ENCODE measurements at regions not wholly inside any gene's neighbourhood (a gene's known extent, or its start where the extent isn't known, plus 50 kb on each side); places are given as distances from the start of the nearest gene placed in this dataset.
A peak's percentile ranks its signal among the peaks of the same experiment; 100 is the strongest.
"Not testable (repeated sequence)": the region's sequence is repeated elsewhere in the genome, so short reads cannot be mapped to it uniquely, and the experiment has no call there.

DNA sequence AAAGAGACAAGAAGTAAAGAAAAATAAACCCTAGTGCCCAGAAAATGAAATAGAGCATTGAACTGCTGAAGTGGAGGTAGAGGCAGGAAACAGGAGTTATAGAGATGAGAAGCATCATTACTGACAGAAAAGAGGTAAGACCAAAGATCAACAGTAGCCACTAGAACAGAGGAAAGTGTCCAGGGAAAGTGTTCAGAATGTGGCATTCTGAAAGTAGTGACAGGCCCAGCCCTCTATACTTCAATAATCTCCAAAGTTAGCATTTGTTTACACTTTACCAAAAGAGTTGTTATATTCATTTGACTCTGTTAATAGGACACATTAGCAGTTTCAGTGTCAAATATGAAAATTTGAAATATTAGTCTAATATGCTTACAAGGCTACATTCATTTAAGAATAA lies 727.1 kb upstream of the NECTIN3 start:
- no peak for DNase-seq

DNA sequence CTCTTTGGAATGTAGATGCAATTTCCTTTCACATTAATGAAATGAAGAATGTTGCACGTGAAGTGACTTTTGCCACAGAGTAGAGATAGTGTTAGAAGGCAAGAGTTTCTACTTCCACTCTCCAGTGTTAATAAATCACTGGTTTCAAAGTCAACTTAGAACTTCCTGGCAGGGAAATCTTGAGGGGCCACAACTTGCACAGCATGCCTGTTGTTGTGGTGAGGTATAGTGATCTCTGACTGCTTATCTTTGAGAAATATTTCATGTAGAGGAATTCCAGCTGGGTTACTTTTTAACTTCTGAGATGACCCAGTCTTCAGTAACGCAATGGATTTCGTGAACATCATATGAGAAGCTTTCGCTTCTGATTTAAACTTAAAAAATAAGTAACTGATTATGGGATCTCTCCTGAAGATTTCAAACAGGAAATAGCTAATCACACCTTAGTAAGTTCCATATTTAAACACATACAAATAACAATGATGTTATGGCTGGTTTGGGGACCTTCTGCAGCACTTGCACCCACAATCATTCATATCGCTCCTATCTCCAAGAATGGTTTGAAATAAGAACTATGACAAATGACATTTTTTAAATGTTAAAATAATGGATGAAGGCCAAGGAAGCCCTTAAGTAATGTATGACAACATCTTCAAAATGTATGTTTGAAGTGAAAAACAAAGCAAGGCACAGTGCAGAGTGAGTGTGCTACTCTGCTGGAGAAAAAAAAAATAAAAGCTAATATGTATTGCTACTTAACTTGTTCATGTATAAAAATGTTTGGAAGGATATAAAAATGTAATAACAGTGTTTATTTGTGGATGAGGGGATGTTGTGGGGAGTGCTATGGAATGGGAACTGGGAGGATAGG lies 726.5 kb upstream of the NECTIN3 start:
- no peak for DNase-seq

DNA sequence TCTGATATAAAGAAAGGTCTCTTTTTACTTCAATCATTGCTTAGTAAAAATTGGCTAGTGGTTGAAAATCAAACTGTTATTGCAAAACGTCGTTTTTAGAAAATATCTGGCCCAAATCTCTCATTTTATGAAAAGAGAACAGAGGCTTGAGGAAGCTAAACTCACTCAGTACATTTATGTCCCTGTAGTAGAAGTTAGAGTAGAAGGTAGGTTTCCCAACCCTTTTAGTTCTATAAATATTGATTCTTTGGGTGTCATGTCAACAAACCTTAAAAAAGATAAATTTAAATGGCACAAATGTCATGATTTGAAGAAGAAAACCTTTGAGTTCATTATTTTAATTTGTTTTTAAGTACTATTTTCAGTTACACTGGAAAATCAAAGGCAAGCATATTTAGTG lies 722.3 kb upstream of the NECTIN3 start:
- no peak for DNase-seq

DNA sequence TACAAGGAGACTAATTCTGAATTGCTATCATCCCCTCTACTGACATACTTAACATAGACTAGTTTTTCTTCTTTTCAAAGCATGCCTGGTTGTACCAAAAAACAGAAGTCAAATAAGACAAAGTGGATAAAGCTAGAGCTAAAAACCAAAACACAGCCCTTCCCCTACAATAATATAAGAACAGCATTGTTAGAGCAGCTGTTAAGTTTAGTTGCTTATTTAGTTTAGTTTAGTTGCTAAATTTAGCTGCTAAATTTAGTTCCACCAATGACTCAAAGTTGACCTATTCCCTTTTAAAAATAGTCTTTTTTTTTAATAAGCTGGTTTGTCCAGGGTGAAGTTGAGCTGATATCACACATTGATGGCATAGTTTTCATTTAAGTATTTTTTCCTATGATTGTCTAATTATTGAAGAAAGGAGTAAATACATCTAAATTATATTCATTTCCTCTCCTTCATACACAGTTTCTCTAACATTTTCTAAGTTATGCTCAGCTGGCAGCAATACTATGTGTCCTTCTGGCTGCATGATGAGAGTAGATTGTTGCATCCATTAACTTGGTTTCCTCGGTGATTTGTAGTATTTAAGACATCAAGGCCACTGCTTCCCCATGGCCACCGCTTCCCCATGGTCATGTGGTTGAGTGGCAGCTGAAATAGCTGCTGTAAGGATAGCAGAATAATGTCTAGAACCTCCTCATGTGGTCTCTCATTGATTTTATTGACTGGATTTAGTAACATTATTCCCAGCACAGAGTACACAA lies 718.6 kb upstream of the NECTIN3 start:
- no peak for DNase-seq

DNA sequence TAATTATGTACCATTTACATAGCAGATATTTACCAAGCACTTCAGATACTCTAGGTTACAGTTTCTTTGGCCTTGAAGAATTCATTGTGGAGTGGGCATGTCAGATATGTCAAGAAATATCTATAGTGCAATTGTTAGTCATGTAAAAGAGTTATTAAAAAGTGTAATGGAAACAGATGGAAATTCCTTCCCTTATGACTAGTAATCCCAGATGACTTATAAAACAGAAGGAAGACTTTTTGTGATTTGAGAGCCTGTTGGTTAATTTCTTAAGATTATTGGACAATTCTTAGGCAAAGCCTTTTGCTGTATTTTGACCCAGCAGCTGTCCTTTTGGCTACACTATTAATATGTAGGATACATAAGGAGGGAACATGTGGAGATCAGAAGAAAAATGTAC lies 708.9 kb upstream of the NECTIN3 start:
- no peak for DNase-seq

DNA sequence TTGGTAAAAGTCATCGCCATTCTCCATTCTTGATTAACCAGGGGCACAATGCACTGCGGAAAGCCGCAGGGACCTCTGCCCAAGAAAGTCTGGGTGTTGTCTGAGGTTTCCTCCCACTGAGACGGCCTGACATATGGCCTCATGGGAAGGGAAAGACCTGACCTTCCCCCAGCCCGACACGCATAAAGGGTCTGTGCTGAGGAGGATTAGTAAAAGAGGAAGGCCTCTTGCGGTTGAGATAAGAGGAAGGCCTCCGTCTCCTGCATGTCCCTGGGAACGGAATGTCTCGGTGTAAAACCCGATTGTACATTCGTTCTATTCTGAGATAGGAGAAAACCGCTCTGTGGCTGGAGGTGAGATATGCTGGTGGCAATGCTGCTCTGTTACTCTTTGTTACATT lies 704.3 kb upstream of the NECTIN3 start:
- not testable (repeated sequence) for DNase-seq

DNA sequence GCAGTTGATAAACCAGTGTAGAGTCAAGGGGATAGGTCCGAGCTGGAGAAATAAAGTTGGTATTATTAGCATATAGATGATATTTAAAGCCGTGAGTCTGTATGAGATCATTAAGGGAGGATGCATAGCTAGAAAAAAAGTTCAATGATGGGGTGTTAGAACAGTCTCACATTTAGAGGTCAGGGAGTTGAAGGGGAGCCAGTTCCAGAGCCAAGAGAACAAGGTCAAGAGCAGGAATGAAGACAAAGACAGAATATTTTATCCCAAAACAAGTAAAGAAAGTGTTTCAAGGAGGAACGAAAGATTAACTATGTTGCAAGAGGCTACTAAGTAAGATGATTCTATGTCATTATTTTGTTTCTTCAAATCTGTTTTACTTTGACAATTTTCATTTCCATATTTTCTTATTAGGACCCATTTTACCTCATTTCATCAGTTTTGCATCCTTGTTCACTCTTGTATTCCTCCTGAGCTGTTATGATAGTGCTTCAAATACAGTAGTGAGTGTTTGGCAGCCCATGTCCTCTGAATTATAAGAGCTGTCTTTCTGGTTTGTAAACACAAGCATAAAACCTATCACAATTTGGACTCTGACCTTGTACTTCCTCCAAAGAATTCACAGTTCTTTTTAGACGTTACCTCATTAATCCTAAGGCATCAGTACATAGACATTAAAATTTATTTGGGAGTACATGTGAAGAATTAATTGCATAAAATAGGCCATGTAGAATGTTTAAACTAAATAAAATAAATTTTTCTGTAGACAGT lies 695.7 kb upstream of the NECTIN3 start:
- no peak for DNase-seq

DNA sequence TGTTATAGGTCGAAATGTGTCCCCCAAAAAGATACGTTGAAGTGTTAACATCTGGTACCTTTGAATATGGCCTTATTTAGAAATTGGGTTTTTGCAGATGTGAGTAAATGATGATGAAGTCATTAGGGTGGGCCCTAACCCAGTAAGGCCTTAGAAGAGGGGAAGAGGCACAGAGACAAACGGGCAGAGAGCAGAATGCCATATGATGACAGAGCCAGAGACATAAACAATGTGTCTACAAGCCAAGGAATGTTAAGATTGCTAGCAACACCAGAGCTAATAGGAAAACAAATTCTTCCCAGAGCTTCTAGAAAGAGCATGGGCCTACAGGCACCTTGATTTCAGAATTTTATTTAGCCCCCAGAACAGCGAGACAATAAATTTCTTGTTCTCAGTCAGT lies 693.1 kb upstream of the NECTIN3 start:
- no peak for DNase-seq

DNA sequence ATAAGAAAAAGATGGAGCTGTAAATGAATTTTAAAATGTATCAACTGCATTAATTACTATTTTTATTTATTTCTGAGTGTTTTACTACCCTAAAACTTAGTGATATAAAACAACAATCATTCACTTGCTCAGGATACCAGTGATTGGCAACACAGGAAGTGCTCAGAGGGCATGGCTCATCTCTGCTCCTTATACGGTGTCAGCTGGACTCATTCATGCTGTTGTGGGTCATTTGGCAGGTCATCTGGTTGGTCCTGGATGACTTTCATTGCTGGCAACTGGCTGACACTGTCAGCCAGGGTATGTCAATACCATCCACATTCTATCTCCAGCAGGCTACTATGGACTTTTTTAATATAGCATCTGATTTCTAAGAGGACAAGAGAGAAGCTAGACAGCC lies 689.6 kb upstream of the NECTIN3 start:
- no peak for DNase-seq

DNA sequence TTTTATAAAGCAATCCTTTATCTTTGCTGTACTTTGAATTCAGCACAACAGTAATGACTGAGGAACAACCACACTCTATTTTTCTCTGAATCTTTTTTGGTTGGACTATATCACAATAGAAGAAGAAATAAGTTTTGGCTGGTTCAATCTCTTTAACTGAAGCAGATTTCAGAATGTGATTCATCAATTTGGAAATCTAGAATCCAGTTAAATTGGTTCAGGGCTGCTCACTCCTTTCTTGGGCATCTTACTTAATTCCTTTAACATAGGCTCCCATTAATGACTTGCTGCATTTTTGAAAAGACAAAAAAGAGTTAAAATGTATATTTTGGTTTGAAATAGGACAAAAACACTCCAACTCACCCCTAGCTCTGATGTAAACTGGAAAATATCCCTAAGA lies 688.3 kb upstream of the NECTIN3 start:
- no peak for DNase-seq

DNA sequence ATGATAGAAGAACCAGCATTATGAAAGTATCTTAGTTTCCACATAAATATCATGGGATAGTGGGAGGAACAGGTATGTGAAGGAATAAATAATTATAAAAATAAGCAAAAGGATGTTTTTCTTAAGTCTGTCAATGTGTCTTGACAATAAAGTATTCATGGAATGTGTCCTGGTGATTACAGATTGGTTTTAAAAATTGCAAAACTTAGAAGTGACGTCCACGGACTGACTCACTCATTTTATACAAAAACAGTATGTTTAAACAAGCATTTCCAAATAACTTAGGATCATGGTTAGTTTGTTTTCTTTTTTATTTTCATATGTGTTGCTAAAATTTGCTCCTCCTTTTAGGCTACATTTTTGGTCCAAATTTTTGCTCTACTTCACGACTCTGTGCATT lies 687.0 kb upstream of the NECTIN3 start:
- no peak for DNase-seq

DNA sequence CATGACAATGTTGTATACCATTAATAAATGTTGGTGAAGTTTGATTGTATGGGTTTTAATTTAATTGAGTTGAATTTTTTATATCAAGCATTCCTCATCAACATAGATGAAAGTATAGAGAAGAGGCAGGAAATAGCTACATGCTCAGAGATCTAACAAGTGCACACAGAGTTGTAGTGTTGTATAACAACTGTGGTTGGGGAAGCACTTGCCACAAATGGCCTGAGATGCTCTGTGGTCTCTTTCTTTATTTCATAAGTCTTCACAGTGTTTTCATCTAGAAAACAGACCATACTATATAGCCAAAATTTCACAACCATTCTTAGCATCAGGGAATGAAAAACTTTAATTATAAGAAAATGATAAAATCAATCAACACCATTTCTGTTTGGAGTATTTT lies 682.6 kb upstream of the NECTIN3 start:
- no peak for DNase-seq

DNA sequence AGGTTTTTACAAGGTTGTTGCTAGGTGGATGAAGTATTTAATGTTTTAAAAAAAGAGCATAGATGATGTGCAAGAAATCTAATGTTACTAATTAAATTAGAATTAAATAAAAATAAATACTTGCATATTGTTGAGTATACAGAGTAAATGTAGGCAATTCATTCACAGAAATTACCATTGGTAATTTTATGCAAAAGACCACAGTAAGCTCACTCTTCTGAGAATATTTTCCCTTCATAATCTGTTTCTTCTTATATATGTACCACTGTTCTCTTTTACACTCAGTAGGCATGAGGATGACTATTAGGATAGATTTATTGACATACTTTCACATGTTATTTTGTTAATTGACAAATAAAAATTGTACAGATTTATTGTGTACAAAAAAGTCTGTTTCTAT lies 681.2 kb upstream of the NECTIN3 start:
- DNase-seq = no peak

DNA sequence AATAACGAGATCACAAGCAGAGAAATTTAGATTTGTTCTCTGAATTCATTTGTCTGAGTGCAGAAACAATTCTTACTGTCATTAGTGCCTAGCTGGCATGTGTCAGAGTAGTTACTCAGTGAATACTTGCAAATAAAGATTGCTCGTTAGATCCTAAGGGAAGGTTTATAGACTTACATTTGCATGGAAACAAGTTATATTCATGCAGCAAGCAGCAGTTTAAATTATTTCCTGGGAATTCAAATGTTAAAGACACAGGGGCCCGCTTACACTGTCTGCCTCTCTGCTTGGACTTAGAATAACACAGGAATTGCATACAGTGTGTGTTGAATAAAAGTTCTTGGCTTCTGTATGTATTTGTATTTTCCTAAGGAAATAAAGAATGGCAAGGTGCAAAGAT lies 680.6 kb upstream of the NECTIN3 start:
- no peak for DNase-seq

DNA sequence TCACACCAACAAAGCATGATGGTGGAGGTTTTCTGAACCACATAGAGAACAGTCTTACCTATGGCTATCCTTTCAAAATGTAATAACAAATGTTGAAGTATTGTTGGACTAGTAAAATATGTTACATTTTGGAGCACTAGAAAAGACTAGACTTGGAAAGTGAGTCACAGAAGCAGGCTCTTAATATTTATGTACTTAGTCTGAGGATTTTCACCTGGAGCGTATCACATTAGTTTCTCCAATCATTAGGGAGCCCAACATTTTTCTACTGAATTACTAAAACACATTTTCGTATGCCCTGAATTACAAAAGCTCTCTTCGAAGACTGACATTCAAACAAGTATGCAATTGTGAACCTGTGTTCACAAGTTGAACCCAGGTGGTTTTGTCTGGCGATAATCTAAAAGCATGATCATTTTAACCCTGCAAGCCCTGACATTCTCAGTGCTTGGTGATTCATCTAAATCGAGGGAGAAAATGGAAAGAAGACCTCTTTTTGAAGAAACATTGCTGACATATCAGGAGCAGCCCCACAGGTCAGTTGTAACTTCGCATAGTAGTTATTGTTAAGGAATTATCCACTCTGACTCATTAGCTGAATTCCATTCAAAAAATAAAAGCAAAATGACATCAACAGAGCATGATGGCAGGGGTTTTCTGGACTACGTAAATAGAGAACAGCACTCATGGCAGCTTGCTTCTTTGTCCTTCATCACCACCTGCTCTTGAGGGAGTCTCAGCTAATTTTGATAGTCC lies 679.8 kb upstream of the NECTIN3 start:
- DNase-seq = no peak

DNA sequence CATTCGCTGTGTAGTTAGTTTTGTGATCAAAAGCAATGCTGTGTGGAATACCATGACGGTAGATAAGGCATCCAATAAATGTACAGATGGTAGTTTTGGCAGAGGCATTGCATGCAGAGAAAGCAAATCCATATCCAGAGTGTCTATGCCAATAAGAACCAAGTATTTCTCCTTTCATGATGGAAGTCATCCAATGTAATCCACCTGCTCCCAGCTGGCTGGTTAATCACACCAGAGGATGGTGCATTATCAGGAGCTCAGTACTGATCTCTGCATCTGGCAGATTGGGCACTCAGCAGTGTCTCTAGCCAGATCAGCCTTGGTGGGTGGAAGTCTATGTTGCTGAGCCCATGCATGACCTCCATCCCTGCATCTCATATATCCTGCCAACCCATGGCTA lies 677.7 kb upstream of the NECTIN3 start:
- peak; percentile 20 for DNase-seq

DNA sequence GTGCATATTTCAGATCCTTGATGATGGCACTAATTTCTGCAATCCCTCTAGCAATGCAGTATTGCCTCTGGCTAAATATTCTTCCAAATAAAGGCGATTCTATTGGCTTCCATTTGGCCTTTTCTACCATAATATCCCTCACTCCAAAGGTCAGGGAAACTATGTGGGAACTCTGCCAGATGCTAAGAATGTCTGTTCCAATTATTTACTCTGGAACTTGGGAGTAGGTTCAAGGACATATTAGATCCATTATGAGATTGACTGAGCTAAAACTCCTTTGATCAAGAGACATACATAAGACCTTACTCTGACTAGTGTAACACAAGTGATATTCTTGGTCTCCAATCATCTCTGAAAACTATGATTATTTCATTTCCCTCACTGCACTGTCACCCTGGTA lies 674.5 kb upstream of the NECTIN3 start:
- DNase-seq = no peak

DNA sequence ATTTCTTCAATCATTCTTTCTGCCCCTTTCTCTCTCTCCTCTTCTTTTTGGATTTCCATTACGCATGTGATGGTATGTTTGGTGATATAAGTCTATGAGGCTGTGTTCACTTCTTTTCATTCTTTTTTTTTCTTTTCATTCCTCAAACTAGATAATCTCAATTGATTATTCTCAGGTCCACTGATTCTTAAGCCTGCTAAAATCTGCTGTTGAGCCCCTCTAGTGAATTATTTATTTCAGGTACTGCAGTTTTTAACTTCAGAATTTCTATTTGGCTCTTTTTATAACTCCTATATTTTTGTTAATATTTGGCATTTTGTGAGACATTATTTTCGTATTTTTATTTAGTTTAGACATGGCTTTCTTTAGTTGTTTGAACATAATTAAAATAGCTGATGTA lies 671.3 kb upstream of the NECTIN3 start:
- no peak for DNase-seq

DNA sequence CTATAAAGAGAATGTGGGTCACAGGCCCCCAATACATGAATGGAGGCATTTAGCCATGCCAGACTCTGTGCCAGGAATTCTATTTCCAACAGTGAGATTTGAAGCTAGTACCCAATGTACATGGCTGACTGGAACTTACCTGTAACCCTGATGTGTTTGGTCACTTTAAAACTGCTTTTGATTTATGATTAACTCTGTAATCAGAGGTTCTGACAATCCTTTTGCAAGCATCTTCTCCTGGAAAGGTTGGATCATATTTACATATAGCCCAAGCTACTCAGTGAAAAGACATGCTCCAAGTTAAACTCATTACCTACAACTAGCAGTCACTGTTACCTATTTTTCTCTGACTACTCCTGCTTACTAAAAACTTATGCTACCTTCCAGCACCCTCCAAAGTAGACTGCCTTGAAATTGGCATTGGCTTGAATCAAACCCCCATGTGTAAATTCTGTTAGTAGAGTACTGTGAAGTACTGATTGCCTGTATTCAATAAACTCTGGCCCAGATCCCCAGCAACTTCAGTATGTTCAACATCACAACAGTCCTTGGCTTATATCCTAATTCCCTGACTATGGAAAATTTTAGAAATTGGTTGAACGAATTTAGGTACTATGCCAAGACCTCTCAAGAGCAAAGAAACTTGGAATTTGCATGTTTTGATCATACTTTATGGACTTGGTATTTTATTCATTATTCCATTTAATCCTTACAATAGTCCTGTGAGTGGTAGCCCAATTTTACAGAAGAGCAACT lies 665.6 kb upstream of the NECTIN3 start:
- DNase-seq = no peak

DNA sequence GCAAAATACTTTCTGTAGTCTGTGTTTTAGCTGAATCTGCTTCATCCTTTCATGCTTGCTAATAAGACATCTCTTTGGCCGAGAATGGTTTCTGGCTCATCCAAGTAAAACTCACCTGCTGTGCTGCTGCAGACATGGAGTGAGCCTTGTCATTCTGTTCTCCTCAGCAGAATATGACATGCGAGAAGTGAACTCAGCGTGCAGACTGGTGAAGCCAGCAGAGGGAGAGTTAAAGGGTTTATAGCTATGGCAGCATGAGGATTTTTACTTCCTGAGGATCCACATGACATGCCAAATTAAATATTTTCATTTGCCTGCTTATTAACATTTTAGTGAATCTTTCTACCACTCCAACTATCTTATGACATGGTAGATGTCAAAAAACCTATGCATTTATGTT lies 658.4 kb upstream of the NECTIN3 start:
- no peak for DNase-seq

DNA sequence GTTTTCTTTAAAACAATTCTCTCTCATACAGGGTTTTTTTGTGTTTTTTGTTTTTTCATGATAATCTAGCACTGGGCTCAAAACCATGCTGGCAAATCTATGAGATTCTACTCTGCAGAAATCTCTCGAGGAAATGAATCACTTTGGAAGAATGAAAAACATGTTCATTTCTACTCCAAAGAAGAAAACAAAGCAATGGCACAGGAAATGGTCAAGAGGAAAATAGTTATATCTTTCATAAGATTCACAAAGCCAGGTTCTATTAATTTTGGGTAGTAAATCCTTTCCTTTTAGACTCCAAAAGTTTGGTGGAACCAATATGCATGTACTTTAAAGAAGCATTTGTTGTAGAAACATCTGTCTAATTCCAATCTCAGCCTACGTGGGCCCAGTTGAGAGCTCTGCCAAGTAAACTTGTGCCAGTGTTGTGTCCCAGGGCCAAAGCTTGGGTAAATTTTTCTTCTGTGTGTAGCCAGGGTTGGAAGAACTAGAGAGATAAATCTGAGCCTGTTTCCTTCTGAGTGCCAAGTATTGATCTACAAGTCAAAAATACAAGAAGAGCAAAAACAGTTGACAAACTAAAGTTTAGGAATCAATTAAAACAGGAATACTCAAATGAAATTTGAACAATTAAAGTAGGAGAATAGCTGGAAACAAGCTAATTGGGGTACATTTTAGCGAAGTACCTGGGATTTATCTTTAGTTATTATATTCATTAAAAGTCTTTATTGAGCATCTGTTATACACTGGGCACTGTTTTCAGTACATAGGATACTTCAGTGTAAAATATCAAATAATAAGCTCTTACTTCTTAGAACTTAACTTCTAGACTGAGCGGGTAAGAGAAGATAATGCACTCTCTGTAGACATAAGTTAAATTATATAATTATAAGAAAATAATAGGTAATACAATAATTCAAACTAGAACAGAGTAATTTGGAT lies 657.5 kb upstream of the NECTIN3 start:
- no peak for DNase-seq

All from NCI-H82 (cell line).